GM19372 (cell line): ENCODE measurements at regions not wholly inside any gene's neighbourhood (a gene's known extent, or its start where the extent isn't known, plus 50 kb on each side); places are given as distances from the start of the nearest gene placed in this dataset.

Experiments used
- ATAC-seq: cut with Tn5 transposase; IDR thresholded peaks from one replicate; pipeline ENCODE4 v1.9.1; 2021; ENCODE audit warnings: mild to moderate bottlenecking, low read depth, moderate library complexity; ENCODE audit not compliant: unreplicated experiment

GRCh38 chr9:115594557-115594956 is 476.6 kb upstream of the TNC start:
- ATAC-seq = no peak

GRCh38 chr9:115596021-115596745 is 478.2 kb upstream of the TNC start:
- no peak for ATAC-seq

- no peak for ATAC-seq
Observed at GRCh38 chr9:115596746-115597080, 478.8 kb upstream of the TNC start.

- ATAC-seq = no peak
Observed at GRCh38 chr9:115597330-115597895, 479.5 kb upstream of the TNC start.

- no peak for ATAC-seq
Observed at GRCh38 chr9:115598751-115599150, 480.8 kb upstream of the TNC start.

- no peak for ATAC-seq
Observed at GRCh38 chr9:115599898-115600297, 481.9 kb upstream of the TNC start.

GRCh38 chr9:115601434-115601833 is 483.5 kb upstream of the TNC start:
- ATAC-seq = no peak

- no peak for ATAC-seq
Observed at GRCh38 chr9:115604831-115605483, 487.0 kb upstream of the TNC start.

GRCh38 chr9:115606838-115607237 is 488.9 kb upstream of the TNC start:
- ATAC-seq = no peak

GRCh38 chr9:115614326-115614999 is 496.5 kb upstream of the TNC start:
- no peak for ATAC-seq

GRCh38 chr9:115615000-115615401 is 497.0 kb upstream of the TNC start:
- no peak for ATAC-seq

GRCh38 chr9:115615821-115616665 is 498.1 kb upstream of the TNC start:
- no peak for ATAC-seq

- no peak for ATAC-seq
Observed at GRCh38 chr9:115616666-115617239, 498.8 kb upstream of the TNC start.

- ATAC-seq = no peak
Observed at GRCh38 chr9:115625251-115625650, 507.3 kb upstream of the TNC start.

GRCh38 chr9:115625954-115626353 is 508.0 kb upstream of the TNC start:
- ATAC-seq = no peak

- no peak for ATAC-seq
Observed at GRCh38 chr9:115627511-115627910, 509.6 kb upstream of the TNC start.

GRCh38 chr9:115628426-115628825 is 510.5 kb upstream of the TNC start:
- ATAC-seq = no peak

GRCh38 chr9:115629879-115630840 is 512.2 kb upstream of the TNC start:
- no peak for ATAC-seq

- no peak for ATAC-seq
Observed at GRCh38 chr9:115632391-115632790, 514.4 kb upstream of the TNC start.
